H1 (cell line): ENCODE measurements at regions not wholly inside any gene's neighbourhood (a gene's known extent, or its start where the extent isn't known, plus 50 kb on each side); places are given as distances from the start of the nearest gene placed in this dataset.

Experiments used
- CTCF ChIA-PET: fragments of 300-600 bp; sonication (Branson Sonifier 250); formaldehyde crosslinking; loops from one replicate; lab custom pipeline; 2021; ENCODE audit not compliant: partially characterized antibody; lab: Charles Lee
- POLR2A ChIA-PET: fragments of 300-600 bp; sonication (Branson Sonifier 250); formaldehyde crosslinking; loops from one replicate; lab custom pipeline; 2021; ENCODE audit warnings: inconsistent platforms; ENCODE audit not compliant: partially characterized antibody; lab: Charles Lee
- DNase-seq, 2 experiments: peaks; one replicate each; pipeline versions ENCODE4 v3.0.0 to v3.0.0-alpha.2; 2010 to 2022; ENCODE audit warnings: low spot score in 2 of 2, low read depth in 1 of 2, mixed read lengths in 1 of 2
- FAIRE-seq: peaks from 2 replicates; lab custom pipeline; 2011; peaks lifted over from hg19 to GRCh38; lab: Jason Lieb, UNC
- H2AFZ ChIP-seq: 2 replicates; pipeline ENCODE4 v1.8.1; 2012; ENCODE audit warnings: low read length, inconsistent platforms
- H2AK5ac ChIP-seq: 2 replicates; pipeline ENCODE4 v1.6.1; 2013; ENCODE audit warnings: low read depth, low read length
- H2BK120ac ChIP-seq: replicated peaks from 2 replicates; pipeline ENCODE3; 2013; ENCODE audit warnings: low read depth, low read length, inconsistent platforms
- H2BK12ac ChIP-seq: 2 replicates; pipeline ENCODE4 v1.6.1; 2013; ENCODE audit warnings: low read depth, low read length
- H2BK15ac ChIP-seq: 2 replicates; pipeline ENCODE4 v1.6.1; 2013; ENCODE audit warnings: low read length
- H2BK20ac ChIP-seq: 2 replicates; pipeline ENCODE4 v1.6.1; 2013; ENCODE audit warnings: low read length
- H2BK5ac ChIP-seq: 2 replicates; pipeline ENCODE4 v1.6.1; 2013; ENCODE audit warnings: low read depth, low read length
- H3K14ac ChIP-seq: 2 replicates; pipeline ENCODE4 v1.6.1; 2013; ENCODE audit warnings: inconsistent platforms; ENCODE audit not compliant: insufficient read length
- H3K18ac ChIP-seq: 2 replicates; pipeline ENCODE4 v1.6.1; 2013; ENCODE audit warnings: low read length; ENCODE audit errors: extremely low read depth
- H3K23ac ChIP-seq: 2 replicates; pipeline ENCODE4 v1.6.1; 2013; ENCODE audit warnings: inconsistent platforms; ENCODE audit not compliant: insufficient read length
- H3K23me2 ChIP-seq: 2 replicates; pipeline ENCODE4 v1.6.1; 2013; ENCODE audit warnings: low read depth, low read length
- H3K27ac ChIP-seq: 2 replicates; pipeline ENCODE4 v1.6.1; 2011; ENCODE audit warnings: low read depth, low read length, inconsistent platforms
- H3K27me3 ChIP-seq, 4 experiments: replicated peaks in 1 of 4; 1 replicate in 1 of 4; 2 replicates in 3 of 4; pipeline versions ENCODE4 v1.6.1 to v1.8.1; 2011 to 2013; ENCODE audit warnings: low read length in 3 of 4, mild to moderate bottlenecking in 3 of 4, inconsistent platforms in 2 of 4, mixed read lengths in 2 of 4, moderate library complexity in 1 of 4; ENCODE audit not compliant: control insufficient read depth in 3 of 4, insufficient read depth in 3 of 4; ENCODE audit errors: extremely low read depth in 1 of 4
- H3K36me3 ChIP-seq, 4 experiments: 2 replicates each; pipeline versions ENCODE4 v1.6.1 to v1.8.1; 2011 to 2013; ENCODE audit warnings: mild to moderate bottlenecking in 4 of 4, low read length in 3 of 4, moderate library complexity in 2 of 4, control low read depth in 1 of 4, inconsistent platforms in 1 of 4; ENCODE audit not compliant: insufficient read depth in 4 of 4, control insufficient read depth in 2 of 4
- H3K4ac ChIP-seq: replicated peaks from 2 replicates; pipeline ENCODE3; 2013; ENCODE audit warnings: low read length, low read depth, mixed read lengths, inconsistent platforms; ENCODE audit not compliant: insufficient read length
- H3K4me1 ChIP-seq, 4 experiments: replicated peaks in 1 of 4; 1 replicate in 1 of 4; 2 replicates in 3 of 4; pipeline versions ENCODE4 v1.6.1 to v1.8.1; 2011 to 2013; ENCODE audit warnings: low read length in 3 of 4, inconsistent platforms in 2 of 4, mixed read lengths in 1 of 4; ENCODE audit not compliant: insufficient read depth in 4 of 4, control insufficient read depth in 3 of 4
- H3K4me2 ChIP-seq, 2 experiments: 2 replicates each; pipeline versions ENCODE4 v1.6.1 to v1.8.1; 2011 to 2013; ENCODE audit warnings: low read depth in 2 of 2, low read length in 2 of 2, control low read depth in 1 of 2, inconsistent platforms in 1 of 2, mild to moderate bottlenecking in 1 of 2; ENCODE audit not compliant: insufficient read depth in 1 of 2
- H3K4me3 ChIP-seq, 4 experiments: fragments of 200-600, 300-600 bp in 1 of 4; sonication (generic), shearing (Covaris generic), sonication (Bioruptor Twin) in 1 of 4; 2 replicates each; pipeline versions ENCODE4 v1.5.1 to v1.8.1; 2011 to 2016; ENCODE audit warnings: low read length in 4 of 4, low read depth in 3 of 4, control low read depth in 2 of 4, inconsistent platforms in 2 of 4, mild to moderate bottlenecking in 2 of 4, mixed read lengths in 1 of 4, moderate library complexity in 1 of 4; ENCODE audit not compliant: insufficient read depth in 2 of 4; ENCODE audit errors: extremely low read depth in 1 of 4
- H3K56ac ChIP-seq: replicated peaks from 2 replicates; pipeline ENCODE3; 2013; ENCODE audit warnings: low read depth, mild to moderate bottlenecking, mixed read lengths, low read length, inconsistent platforms; ENCODE audit not compliant: insufficient read length
- H3K79me1 ChIP-seq: 2 replicates; pipeline ENCODE4 v1.6.1; 2013; ENCODE audit warnings: low read depth, low read length, control low read depth
- H3K79me2 ChIP-seq, 2 experiments: 2 replicates each; pipeline versions ENCODE4 v1.6.1 to v1.8.1; 2012 to 2013; ENCODE audit warnings: low read length in 2 of 2, mild to moderate bottlenecking in 2 of 2, inconsistent platforms in 1 of 2; ENCODE audit not compliant: insufficient read depth in 2 of 2, control insufficient read depth in 1 of 2
- H3K9ac ChIP-seq, 4 experiments: replicated peaks in 1 of 4; 1 replicate in 1 of 4; 2 replicates in 3 of 4; pipeline versions ENCODE4 v1.6.1 to v1.8.1; 2011 to 2013; ENCODE audit warnings: low read depth in 3 of 4, low read length in 3 of 4, control low read depth in 2 of 4, mild to moderate bottlenecking in 2 of 4, moderate library complexity in 2 of 4, inconsistent platforms in 1 of 4; ENCODE audit errors: extremely low read depth in 1 of 4
- H3K9me3 ChIP-seq, 2 experiments: 2 replicates each; pipeline versions ENCODE4 v1.6.1 to v1.8.1; 2012 to 2013; ENCODE audit warnings: mild to moderate bottlenecking in 2 of 2, moderate library complexity in 2 of 2, control low read depth in 1 of 2, inconsistent platforms in 1 of 2, low read depth in 1 of 2, low read length in 1 of 2, mixed read lengths in 1 of 2; ENCODE audit not compliant: insufficient read depth in 2 of 2
- H4K20me1 ChIP-seq, 2 experiments: replicated peaks in 1 of 2; 2 replicates each; pipeline versions ENCODE3 to v1.8.1; 2011 to 2013; ENCODE audit warnings: inconsistent platforms in 2 of 2, low read length in 2 of 2, mild to moderate bottlenecking in 1 of 2; ENCODE audit not compliant: insufficient read depth in 2 of 2, control insufficient read depth in 1 of 2
- H4K5ac ChIP-seq: 2 replicates; pipeline ENCODE4 v1.6.1; 2013; ENCODE audit warnings: low read length, low read depth, mixed read lengths, inconsistent platforms; ENCODE audit not compliant: insufficient read length
- H4K8ac ChIP-seq: 2 replicates; pipeline ENCODE4 v1.8.0; 2013; ENCODE audit warnings: mild to moderate bottlenecking, moderate library complexity, low read length, inconsistent platforms; ENCODE audit not compliant: insufficient read depth; ENCODE audit errors: extremely low read depth
- H4K91ac ChIP-seq: replicated peaks from 2 replicates; pipeline ENCODE3; 2013; ENCODE audit warnings: low read length, mixed read lengths, inconsistent platforms; ENCODE audit not compliant: insufficient read length
- JUN ChIP-seq: IDR thresholded peaks from 2 replicates; pipeline ENCODE4 v1.6.1; 2011; ENCODE audit warnings: low read depth, mild to moderate bottlenecking, improper control_type of control experiment, low read length
- KDM5A ChIP-seq: fragments of 200-600 bp; IDR thresholded peaks from 2 replicates; pipeline ENCODE4 v1.7.1; 2012; ENCODE audit warnings: mild to moderate bottlenecking, low read length, inconsistent platforms, mixed read lengths
- WGBS, 2 experiments: shearing (Covaris generic) in 1 of 2; methylation state at CpG; one replicate each; pipeline versions ENCODE4 v1.1.6 to v1.1.7; 2013 to 2015; ENCODE audit warnings: low lambda C conversion rate in 2 of 2, mixed read lengths in 2 of 2, inconsistent platforms in 1 of 2, low coverage in 1 of 2, missing lambda C conversion rate in 1 of 2; ENCODE audit not compliant: insufficient replicate concordance in 2 of 2, insufficient coverage in 1 of 2, insufficient read length in 1 of 2; ENCODE audit errors: extremely low coverage in 1 of 2, missing lambda C conversion rate in 1 of 2; 5-methylcytosine and 5-hydroxymethylcytosine counted together

DNA sequence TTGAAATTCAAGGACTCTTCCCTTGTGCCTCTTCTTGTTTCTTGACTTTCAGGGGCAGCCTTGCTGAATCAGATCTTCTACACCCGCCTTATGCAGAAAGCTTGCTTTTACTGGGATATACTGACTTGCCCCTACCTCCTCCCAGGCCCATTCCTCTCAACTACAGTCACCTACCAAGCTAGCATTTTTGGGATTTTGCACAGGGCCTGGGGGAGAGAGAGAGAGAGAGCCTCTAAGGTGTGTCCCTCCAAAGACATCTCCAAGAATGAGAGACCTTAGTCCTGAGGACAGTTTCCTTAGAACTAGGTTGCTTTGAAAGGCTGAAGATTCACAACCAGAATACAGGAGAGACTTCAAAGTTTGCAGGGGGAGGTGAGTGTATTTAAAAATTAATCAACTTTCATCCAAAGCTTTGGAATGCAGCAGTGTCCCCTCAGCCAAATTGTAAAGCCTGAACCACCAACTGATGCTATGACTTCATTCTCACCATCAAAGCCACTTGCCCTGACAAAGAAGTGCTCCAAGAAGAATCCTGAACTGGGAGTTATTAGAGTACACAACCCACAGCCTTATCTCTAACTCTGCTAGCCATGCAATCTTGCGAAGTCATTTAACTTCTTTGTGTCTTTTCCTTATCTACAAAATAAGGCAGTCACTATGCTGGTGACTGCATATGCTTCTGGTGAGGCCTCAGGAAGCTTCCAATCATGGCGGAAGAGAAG lies 96.1 kb upstream of the EGLN3 start:
- H3K79me2 ChIP-seq, result no peaks in the 10 kb centered on the region
- no peak overlapping the region for H3K23ac ChIP-seq
- H3K79me1 ChIP-seq, result no peaks in the 10 kb centered on the region
- no peaks in the 10 kb centered on the region for H3K27me3 ChIP-seq
- no peak overlapping the region for H2AFZ ChIP-seq
- H3K9ac ChIP-seq, result no peak overlapping the region
- H4K8ac ChIP-seq, result no peak overlapping the region
- no peak overlapping the region for H4K91ac ChIP-seq
- no peak overlapping the region for H2AK5ac ChIP-seq
- no peak overlapping the region for H2BK15ac ChIP-seq
- no peak overlapping the region for H3K4me2 ChIP-seq
- H4K20me1 ChIP-seq, result no peaks in the 10 kb centered on the region
- H3K4me1 ChIP-seq, result peaks cover 0 to 6% (median 1%) of the 10 kb centered on the region in 4 experiments; a peak in 3 of 7 replicates
- DNase-seq, result no peak
- 95% methylated on average over 3 of the region's 3 CpGs; no CpG with 5 or more reads in 1 of the 2 experiments for WGBS, 2 experiments
- no peak overlapping the region for H2BK5ac ChIP-seq
- no peak overlapping the region for H3K56ac ChIP-seq
- H4K5ac ChIP-seq, result no peak overlapping the region
- TF ChIP-seq KDM5A (no peak), JUN (no peak)
- TF ChIP-seq, all 59 proteins: peak for 0
- no peak for FAIRE-seq
- Histone ChIP-seq H3K9me3 (no peaks in the 10 kb centered on the region), H3K4me3 (no peak overlapping the region), H3K23me2 (peaks cover 2% of the 10 kb centered on the region; the same call in 1 of the 2 replicates), H2BK20ac (no peak overlapping the region), H2BK120ac (no peak overlapping the region), H3K14ac (no peak overlapping the region), H2BK12ac (no peak overlapping the region), H3K27ac (no peak overlapping the region), H3K18ac (no peak overlapping the region), H3K4ac (no peak overlapping the region), H3K36me3 (no peaks in the 10 kb centered on the region)
- ChIA-PET POLR2A (interaction anchor here (0.6 kb wide), 1 partner anchor 152 kb away, joined by 3 read pairs; no protein-coding TSS in a partner anchor), CTCF (interaction anchor here (0.7 to 1.4 kb wide), 3 partner anchors 12 to 1475 kb away, joined by 3 to 4 read pairs (median 3); no protein-coding TSS in a partner anchor)
